ENCODE measurements at regions not wholly inside any gene's neighbourhood (a gene's known extent, or its start where the extent isn't known, plus 50 kb on each side); places are given as distances from the start of the nearest gene placed in this dataset.

GRCh38 chr20:11755071-11755841, 162.4 kb upstream of the BTBD3 start:
- no peak overlapping the region for H3K9ac ChIP-seq (ENCODE audit: low read length)
- no peaks in the 10 kb centered on the region for H3K9me2 ChIP-seq (replicated peaks; ENCODE audit: insufficient read depth, low read length)
- no peak overlapping the region for H3K4me2 ChIP-seq (ENCODE audit: low read depth, low read length)
- no peaks in the 10 kb centered on the region for H3K4me1 ChIP-seq (ENCODE audit: low read length)
- H3K79me2 ChIP-seq (ENCODE audit: low read length), result no peaks in the 10 kb centered on the region
- no peak overlapping the region for H2AFZ ChIP-seq (ENCODE audit: low read length)
- no peaks in the 10 kb centered on the region for H3K9me3 ChIP-seq (replicated peaks; ENCODE audit: insufficient read depth, low read length)
- H3K27me3 ChIP-seq (replicated peaks; ENCODE audit: insufficient read depth, low read length), result no peaks in the 10 kb centered on the region
- DNase-seq, result no peak
- TF ChIP-seq, protein P1, sequence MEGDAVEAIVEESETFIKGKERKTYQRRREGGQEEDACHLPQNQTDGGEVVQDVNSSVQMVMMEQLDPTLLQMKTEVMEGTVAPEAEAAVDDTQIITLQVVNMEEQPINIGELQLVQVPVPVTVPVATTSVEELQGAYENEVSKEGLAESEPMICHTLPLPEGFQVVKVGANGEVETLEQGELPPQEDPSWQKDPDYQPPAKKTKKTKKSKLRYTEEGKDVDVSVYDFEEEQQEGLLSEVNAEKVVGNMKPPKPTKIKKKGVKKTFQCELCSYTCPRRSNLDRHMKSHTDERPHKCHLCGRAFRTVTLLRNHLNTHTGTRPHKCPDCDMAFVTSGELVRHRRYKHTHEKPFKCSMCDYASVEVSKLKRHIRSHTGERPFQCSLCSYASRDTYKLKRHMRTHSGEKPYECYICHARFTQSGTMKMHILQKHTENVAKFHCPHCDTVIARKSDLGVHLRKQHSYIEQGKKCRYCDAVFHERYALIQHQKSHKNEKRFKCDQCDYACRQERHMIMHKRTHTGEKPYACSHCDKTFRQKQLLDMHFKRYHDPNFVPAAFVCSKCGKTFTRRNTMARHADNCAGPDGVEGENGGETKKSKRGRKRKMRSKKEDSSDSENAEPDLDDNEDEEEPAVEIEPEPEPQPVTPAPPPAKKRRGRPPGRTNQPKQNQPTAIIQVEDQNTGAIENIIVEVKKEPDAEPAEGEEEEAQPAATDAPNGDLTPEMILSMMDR (IDR thresholded peaks at IDR 0.05; ENCODE audit: low read length), result no peak
- TF ChIP-seq EZH2phosphoT487 (IDR thresholded peaks at IDR 0.05; ENCODE audit: low read length) (no peak), EZH2 (optimal IDR thresholded peaks at IDR 0.05; ENCODE audit: low read depth, low read length) (no peak)
- H3K36me3 ChIP-seq (replicated peaks; ENCODE audit: insufficient read depth, low read length), result no peaks in the 10 kb centered on the region
- no peak overlapping the region for H3K27ac ChIP-seq (ENCODE audit: low read length)
- H4K20me1 ChIP-seq (ENCODE audit: insufficient read depth, low read length), result no peaks in the 10 kb centered on the region
- no peak overlapping the region for H3K4me3 ChIP-seq (ENCODE audit: low read length)
- no peaks in the 10 kb centered on the region for H3F3A ChIP-seq (ENCODE audit: insufficient read depth, low read length)

DNA sequence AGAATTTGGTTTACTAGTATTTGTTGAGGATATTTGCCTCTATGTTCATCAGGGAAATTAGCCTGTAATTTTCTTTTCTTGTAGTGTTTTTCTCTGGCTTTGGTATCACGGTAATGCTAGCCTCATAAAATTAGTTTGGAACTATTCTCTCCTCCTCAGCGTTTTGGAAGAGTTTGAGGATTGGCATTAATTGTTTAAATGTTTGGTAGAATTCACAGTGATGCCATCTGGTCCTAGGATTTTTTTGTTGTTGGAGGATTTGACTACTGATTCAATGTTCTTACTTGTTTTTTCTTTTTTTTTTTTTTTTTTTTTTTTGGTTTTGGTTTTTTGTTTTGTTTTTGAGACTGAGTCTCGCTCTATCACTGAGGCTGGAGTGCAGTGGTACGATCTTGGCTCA, 156.2 kb upstream of the BTBD3 start:
- no peak for DNase-seq
- Histone ChIP-seq H3K4me2 (ENCODE audit: low read depth, low read length) (no peak overlapping the region), H3K9me3 (replicated peaks; ENCODE audit: insufficient read depth, low read length) (no peaks in the 10 kb centered on the region), H2AFZ (ENCODE audit: low read length) (no peak overlapping the region), H3K9me2 (replicated peaks; ENCODE audit: insufficient read depth, low read length) (no peaks in the 10 kb centered on the region), H3K4me3 (ENCODE audit: low read length) (no peak overlapping the region), H3K27me3 (replicated peaks; ENCODE audit: insufficient read depth, low read length) (no peaks in the 10 kb centered on the region), H4K20me1 (ENCODE audit: insufficient read depth, low read length) (no peaks in the 10 kb centered on the region), H3K36me3 (replicated peaks; ENCODE audit: insufficient read depth, low read length) (no peaks in the 10 kb centered on the region), H3K4me1 (ENCODE audit: low read length) (no peaks in the 10 kb centered on the region), H3K79me2 (ENCODE audit: low read length) (no peaks in the 10 kb centered on the region), H3K9ac (ENCODE audit: low read length) (no peak overlapping the region), H3F3A (ENCODE audit: insufficient read depth, low read length) (no peaks in the 10 kb centered on the region), H3K27ac (ENCODE audit: low read length) (no peak overlapping the region)
- TF ChIP-seq EZH2phosphoT487 (IDR thresholded peaks at IDR 0.05; ENCODE audit: low read length) (no peak), EZH2 (optimal IDR thresholded peaks at IDR 0.05; ENCODE audit: low read depth, low read length) (no peak)
- TF ChIP-seq, protein P1 (IDR thresholded peaks at IDR 0.05; ENCODE audit: low read length), result no peak

- Histone ChIP-seq H3K4me3 (ENCODE audit: low read length) (no peak overlapping the region), H3K9me2 (replicated peaks; ENCODE audit: insufficient read depth, low read length) (no peaks in the 10 kb centered on the region), H3K9ac (ENCODE audit: low read length) (no peak overlapping the region), H3K36me3 (replicated peaks; ENCODE audit: insufficient read depth, low read length) (no peaks in the 10 kb centered on the region), H3K79me2 (ENCODE audit: low read length) (no peaks in the 10 kb centered on the region), H3F3A (ENCODE audit: insufficient read depth, low read length) (no peaks in the 10 kb centered on the region), H3K4me2 (ENCODE audit: low read depth, low read length) (no peak overlapping the region), H4K20me1 (ENCODE audit: insufficient read depth, low read length) (no peaks in the 10 kb centered on the region), H3K27me3 (replicated peaks; ENCODE audit: insufficient read depth, low read length) (no peaks in the 10 kb centered on the region), H3K4me1 (ENCODE audit: low read length) (no peaks in the 10 kb centered on the region), H3K27ac (ENCODE audit: low read length) (no peak overlapping the region), H2AFZ (ENCODE audit: low read length) (no peak overlapping the region), H3K9me3 (replicated peaks; ENCODE audit: insufficient read depth, low read length) (no peaks in the 10 kb centered on the region)
- no peak for DNase-seq
- TF ChIP-seq EZH2phosphoT487 (IDR thresholded peaks at IDR 0.05; ENCODE audit: low read length) (no peak), EZH2 (optimal IDR thresholded peaks at IDR 0.05; ENCODE audit: low read depth, low read length) (no peak)
- TF ChIP-seq, protein P1 (IDR thresholded peaks at IDR 0.05; ENCODE audit: low read length), result no peak
These were observed 150.7 kb upstream of the BTBD3 start for GRCh38 chr20:11766961-11767360.
